T-helper 17 cell (primary cell): ENCODE measurements at regions not wholly inside any gene's neighbourhood (a gene's known extent, or its start where the extent isn't known, plus 50 kb on each side); places are given as distances from the start of the nearest gene placed in this dataset.

Experiments
- ATAC-seq: fragments of 150-1000 bp; cut with Tn5 transposase; 2 replicates; pipeline ENCODE4 v1.10.0; 2021; ENCODE audit warnings: mild to moderate bottlenecking, moderate library complexity
- DNase-seq, 3 donors: peaks; one replicate each; pipeline versions ENCODE4 v3.0.0 to v3.0.0-alpha.2; 2020 to 2021
- H3K9me3 ChIP-seq: one replicate; pipeline ENCODE4 v1.7.0; 2013; ENCODE audit warnings: low read length, mild to moderate bottlenecking; ENCODE audit not compliant: control insufficient read depth, poor library complexity, severe bottlenecking
- H3K27ac Mint-ChIP-seq: one replicate; pipeline ENCODE4 v1.8.0; 2022; ENCODE audit warnings: mild to moderate bottlenecking, moderate library complexity, mixed read lengths
- H3K27me3 Mint-ChIP-seq: one replicate; pipeline ENCODE4 v1.8.0; 2022; ENCODE audit warnings: mixed read lengths
- H3K36me3 Mint-ChIP-seq: one replicate; pipeline ENCODE4 v1.8.0; 2022; ENCODE audit warnings: low read depth, mixed read lengths
- H3K4me1 Mint-ChIP-seq: one replicate; pipeline ENCODE4 v1.8.0; 2022; ENCODE audit warnings: mild to moderate bottlenecking, mixed read lengths
- H3K4me3 Mint-ChIP-seq: one replicate; pipeline ENCODE4 v1.8.0; 2022; ENCODE audit warnings: mild to moderate bottlenecking, moderate library complexity, mixed read lengths

- ATAC-seq: no peak
- Mint-ChIP-seq H3K27ac (no peak overlapping the region), H3K36me3 (no peaks in the 10 kb centered on the region), H3K4me3 (no peak overlapping the region), H3K4me1 (no peaks in the 10 kb centered on the region), H3K27me3 (peaks cover 44% of the 10 kb centered on the region)
- DNase-seq: no peak
- no peaks in the 10 kb centered on the region for H3K9me3 ChIP-seq
Observed at GRCh38 chr1:208538587-208538986, 294.4 kb upstream of the PLXNA2 start.

GRCh38 chr1:208540724-208541123 lies 296.5 kb upstream of the PLXNA2 start:
- H3K27ac Mint-ChIP-seq: no peak overlapping the region
- DNase-seq: no peak
- no peak for ATAC-seq
- no peaks in the 10 kb centered on the region for H3K4me1 Mint-ChIP-seq
- no peaks in the 10 kb centered on the region for H3K36me3 Mint-ChIP-seq
- H3K9me3 ChIP-seq: no peaks in the 10 kb centered on the region
- no peak overlapping the region for H3K4me3 Mint-ChIP-seq
- peaks cover 26% of the 10 kb centered on the region for H3K27me3 Mint-ChIP-seq

DNA sequence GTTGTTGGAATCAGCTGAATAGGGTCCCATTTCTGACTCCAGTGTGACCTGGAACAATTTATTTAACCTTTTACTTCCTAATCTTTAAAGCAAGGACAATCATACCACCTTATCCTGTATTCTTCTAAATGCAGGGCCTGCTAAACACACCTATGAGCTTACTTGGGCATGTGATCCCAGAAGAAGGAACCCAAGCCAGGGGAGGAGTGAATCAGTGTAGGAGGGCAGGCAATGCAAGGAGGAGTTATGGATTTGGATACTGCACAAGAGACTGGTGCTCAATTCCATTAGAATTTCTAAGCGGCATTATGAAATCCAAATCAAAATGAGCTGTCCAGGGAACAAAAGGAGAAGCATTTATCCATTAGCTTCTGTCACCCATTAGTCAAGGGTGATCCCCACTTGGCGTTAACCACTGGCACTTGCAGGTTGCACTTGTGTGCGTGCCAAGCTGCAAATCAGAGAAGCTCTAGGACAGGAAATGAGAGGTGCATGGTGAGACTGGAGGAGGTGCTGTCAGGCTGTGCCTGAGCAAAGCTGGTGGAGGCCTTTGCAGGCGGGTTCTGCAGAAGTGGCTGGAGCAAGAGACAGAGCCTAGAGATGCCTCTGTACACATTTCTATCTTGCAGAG lies 297.2 kb upstream of the PLXNA2 start:
- no peaks in the 10 kb centered on the region for H3K36me3 Mint-ChIP-seq
- peaks cover 24% of the 10 kb centered on the region for H3K27me3 Mint-ChIP-seq
- H3K27ac Mint-ChIP-seq: no peak overlapping the region
- no peaks in the 10 kb centered on the region for H3K9me3 ChIP-seq
- no peak overlapping the region for H3K4me3 Mint-ChIP-seq
- ATAC-seq: no peak
- H3K4me1 Mint-ChIP-seq: no peaks in the 10 kb centered on the region
- no peak for DNase-seq

- H3K27ac Mint-ChIP-seq: no peak overlapping the region
- H3K9me3 ChIP-seq: no peaks in the 10 kb centered on the region
- no peak for DNase-seq
- H3K4me3 Mint-ChIP-seq: no peak overlapping the region
- H3K27me3 Mint-ChIP-seq: peaks cover 15% of the 10 kb centered on the region
- no peaks in the 10 kb centered on the region for H3K36me3 Mint-ChIP-seq
- H3K4me1 Mint-ChIP-seq: no peaks in the 10 kb centered on the region
- ATAC-seq: no peak
Observed at GRCh38 chr1:208542309-208542708, 298.1 kb upstream of the PLXNA2 start.

GRCh38 chr1:208544053-208544452 lies 299.9 kb upstream of the PLXNA2 start:
- Mint-ChIP-seq H3K4me3 (no peak overlapping the region), H3K27ac (no peak overlapping the region), H3K36me3 (no peaks in the 10 kb centered on the region), H3K27me3 (peaks cover 3% of the 10 kb centered on the region), H3K4me1 (no peaks in the 10 kb centered on the region)
- DNase-seq (no peak), ATAC-seq (no peak)
- no peaks in the 10 kb centered on the region for H3K9me3 ChIP-seq

DNA sequence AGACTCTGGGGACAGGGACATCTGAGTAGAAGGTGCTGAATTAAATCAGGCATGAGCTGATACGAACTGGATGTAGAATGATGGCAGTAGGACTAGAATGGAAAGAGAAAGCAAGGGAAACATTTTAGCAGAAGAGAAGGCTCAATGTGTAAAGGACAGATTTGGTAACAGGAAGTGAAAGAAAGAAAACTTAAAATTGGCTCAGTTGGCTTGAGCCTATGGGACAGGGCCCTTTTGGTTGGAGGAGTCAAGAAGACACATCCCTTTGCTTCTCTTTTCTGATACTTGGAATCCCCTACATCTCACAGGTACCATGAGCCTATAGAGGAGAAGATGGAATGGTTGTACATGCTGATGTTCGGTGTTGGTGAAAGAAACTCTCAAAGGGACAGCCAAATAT lies 300.6 kb upstream of the PLXNA2 start:
- DNase-seq (no peak), ATAC-seq (no peak)
- no peaks in the 10 kb centered on the region for H3K9me3 ChIP-seq
- H3K4me3 Mint-ChIP-seq: no peak overlapping the region
- H3K27ac Mint-ChIP-seq: no peak overlapping the region
- H3K36me3 Mint-ChIP-seq: no peaks in the 10 kb centered on the region
- H3K4me1 Mint-ChIP-seq: no peaks in the 10 kb centered on the region
- H3K27me3 Mint-ChIP-seq: no peaks in the 10 kb centered on the region

DNA sequence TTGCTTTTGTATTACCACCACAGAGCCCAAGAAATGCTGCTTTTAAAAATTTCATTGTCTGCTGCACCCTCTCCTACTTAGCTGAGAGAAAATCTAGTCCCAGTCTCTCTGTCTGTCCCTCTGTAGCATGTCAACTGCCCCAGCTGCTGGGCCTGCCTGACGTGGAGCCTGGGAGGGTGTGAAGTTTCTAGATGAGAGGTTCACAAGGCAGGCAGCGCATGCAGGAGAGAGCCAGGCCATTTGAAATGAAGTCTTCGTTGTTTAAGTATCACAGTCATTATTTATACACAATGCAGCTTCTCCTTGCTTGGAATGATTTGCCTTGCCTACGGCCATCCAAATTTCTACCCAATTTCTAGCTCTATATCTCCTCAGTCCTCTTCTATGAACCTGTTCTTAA lies 306.8 kb upstream of the PLXNA2 start:
- Mint-ChIP-seq H3K4me1 (no peaks in the 10 kb centered on the region), H3K36me3 (no peaks in the 10 kb centered on the region), H3K27ac (no peak overlapping the region), H3K4me3 (no peak overlapping the region), H3K27me3 (peaks cover 8% of the 10 kb centered on the region)
- H3K9me3 ChIP-seq: no peaks in the 10 kb centered on the region
- DNase-seq: no peak
- no peak for ATAC-seq

- no peaks in the 10 kb centered on the region for H3K9me3 ChIP-seq
- Mint-ChIP-seq H3K27me3 (peaks cover 8% of the 10 kb centered on the region), H3K27ac (no peak overlapping the region), H3K4me3 (no peak overlapping the region), H3K4me1 (no peaks in the 10 kb centered on the region), H3K36me3 (no peaks in the 10 kb centered on the region)
- DNase-seq: no peak
- ATAC-seq: no peak
Observed at GRCh38 chr1:208551633-208552320, 307.6 kb upstream of the PLXNA2 start.

GRCh38 chr1:208552928-208553327 lies 308.7 kb upstream of the PLXNA2 start:
- Mint-ChIP-seq H3K36me3 (no peaks in the 10 kb centered on the region), H3K27ac (no peak overlapping the region), H3K4me1 (no peaks in the 10 kb centered on the region), H3K27me3 (peaks cover 8% of the 10 kb centered on the region), H3K4me3 (no peak overlapping the region)
- H3K9me3 ChIP-seq: no peaks in the 10 kb centered on the region
- ATAC-seq: no peak
- no peak for DNase-seq

GRCh38 chr1:208556461-208556860 lies 312.3 kb upstream of the PLXNA2 start:
- DNase-seq (no peak), ATAC-seq (no peak)
- H3K4me3 Mint-ChIP-seq: no peak overlapping the region
- H3K4me1 Mint-ChIP-seq: no peaks in the 10 kb centered on the region
- H3K9me3 ChIP-seq: no peaks in the 10 kb centered on the region
- no peak overlapping the region for H3K27ac Mint-ChIP-seq
- no peaks in the 10 kb centered on the region for H3K36me3 Mint-ChIP-seq
- peaks cover 2% of the 10 kb centered on the region for H3K27me3 Mint-ChIP-seq

DNA sequence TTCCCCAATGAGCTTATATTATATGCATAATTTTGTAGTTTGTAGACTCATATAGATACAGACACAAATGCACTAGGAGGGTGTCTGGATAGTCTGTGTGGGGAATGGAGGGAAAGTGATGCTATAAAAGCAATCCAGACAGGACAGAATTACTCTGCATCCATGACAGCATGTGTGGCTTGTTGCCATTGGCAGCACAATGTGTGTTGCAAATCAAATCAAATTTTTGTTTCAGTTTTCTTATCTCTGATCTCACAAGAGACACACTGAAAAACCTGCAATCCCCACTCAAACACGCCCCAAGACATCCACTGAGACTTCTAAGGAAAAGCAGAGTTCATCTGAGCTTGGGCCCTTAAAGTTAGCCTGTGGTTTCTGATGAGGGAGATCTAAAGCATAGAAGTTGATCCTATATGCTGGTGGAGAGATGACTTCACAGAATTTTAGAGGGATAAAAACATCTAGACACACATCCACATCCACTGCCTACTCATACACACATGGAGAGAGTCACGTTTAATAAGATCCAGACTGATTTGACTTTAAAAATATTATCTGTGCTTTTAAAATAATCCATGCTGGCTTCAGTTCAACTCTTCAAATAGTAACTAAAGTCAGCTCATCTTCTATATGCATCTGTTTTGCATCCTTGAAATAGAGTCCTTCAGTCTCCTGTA lies 313.0 kb upstream of the PLXNA2 start:
- no peak for ATAC-seq

DNA sequence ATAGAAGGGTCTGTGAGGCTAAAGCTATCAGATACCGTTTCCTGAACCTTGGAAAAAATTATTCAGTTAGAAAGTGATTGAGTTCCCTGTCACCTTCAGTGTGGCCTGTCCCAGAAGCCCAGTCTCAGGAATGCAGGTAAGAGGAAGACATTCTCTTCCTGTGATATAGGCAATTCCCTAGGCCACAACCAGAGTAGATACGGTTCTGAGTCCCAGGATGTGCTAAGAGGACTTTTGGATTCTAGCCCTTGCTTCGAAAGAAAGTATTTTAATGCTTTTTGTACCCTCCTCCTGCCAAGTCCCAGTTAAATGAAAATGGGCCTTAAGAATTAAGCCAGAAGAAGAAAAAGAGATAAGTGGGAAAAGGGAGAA lies 313.5 kb upstream of the PLXNA2 start:
- no peaks in the 10 kb centered on the region for H3K36me3 Mint-ChIP-seq
- no peak overlapping the region for H3K27ac Mint-ChIP-seq
- DNase-seq (no peak), ATAC-seq (no peak)
- no peaks in the 10 kb centered on the region for H3K9me3 ChIP-seq
- H3K4me1 Mint-ChIP-seq: no peaks in the 10 kb centered on the region
- H3K4me3 Mint-ChIP-seq: no peak overlapping the region
- H3K27me3 Mint-ChIP-seq: no peaks in the 10 kb centered on the region

More for the DNA sequence above, 313.0 kb upstream of the PLXNA2 start:
- H3K36me3 Mint-ChIP-seq: no peaks in the 10 kb centered on the region
- no peak for DNase-seq
- no peaks in the 10 kb centered on the region for H3K9me3 ChIP-seq
- H3K27me3 Mint-ChIP-seq: no peaks in the 10 kb centered on the region
- H3K4me3 Mint-ChIP-seq: no peak overlapping the region
- H3K27ac Mint-ChIP-seq: no peak overlapping the region
- H3K4me1 Mint-ChIP-seq: no peaks in the 10 kb centered on the region

DNA sequence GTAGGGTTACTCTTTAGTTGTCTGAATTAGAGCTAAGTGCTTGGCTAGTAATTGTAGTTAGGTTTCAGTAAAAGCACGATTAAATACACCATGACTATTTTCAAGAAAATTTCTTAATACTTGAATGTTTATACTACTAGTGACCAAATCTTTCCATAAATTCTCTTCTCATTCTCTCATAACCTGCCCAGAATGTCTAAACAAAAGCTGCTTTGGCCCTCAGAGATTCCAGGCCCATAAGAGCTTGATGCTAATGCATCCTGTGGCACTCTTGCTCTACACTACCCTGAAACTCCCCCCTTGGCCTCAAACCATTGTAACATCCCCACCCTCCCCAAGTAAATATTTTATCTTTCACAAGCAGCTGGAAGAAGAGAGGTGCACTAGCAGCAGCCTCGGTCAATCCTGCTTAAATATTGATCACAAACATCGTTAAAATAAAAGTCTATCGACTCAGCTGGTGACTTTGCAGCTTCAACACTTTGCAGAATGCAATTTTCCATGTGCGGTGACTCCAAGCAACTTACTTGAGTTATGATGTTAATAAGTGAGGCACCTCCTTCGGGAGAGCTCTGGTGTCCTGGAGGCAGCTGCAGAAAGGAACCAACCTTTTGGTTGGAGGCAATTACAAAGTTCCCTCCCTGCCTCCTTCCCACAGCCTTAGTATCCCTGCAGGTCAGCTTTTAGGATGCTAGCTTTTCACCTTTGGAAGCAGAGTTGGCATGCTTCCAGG lies 315.6 kb upstream of the PLXNA2 start:
- no peak overlapping the region for H3K27ac Mint-ChIP-seq
- H3K9me3 ChIP-seq: no peaks in the 10 kb centered on the region
- DNase-seq: no peak
- no peak overlapping the region for H3K4me3 Mint-ChIP-seq
- ATAC-seq: no peak
- H3K27me3 Mint-ChIP-seq: no peaks in the 10 kb centered on the region
- H3K36me3 Mint-ChIP-seq: no peaks in the 10 kb centered on the region
- no peaks in the 10 kb centered on the region for H3K4me1 Mint-ChIP-seq
